ENCODE measurements at regions not wholly inside any gene's neighbourhood (a gene's known extent, or its start where the extent isn't known, plus 50 kb on each side); places are given as distances from the start of the nearest gene placed in this dataset.

GRCh38 chr6:152905551-152906299 is 77.1 kb downstream of the FBXO5 start:
- no peak for DNase-seq (ENCODE audit: low spot score)

- no peak for DNase-seq (ENCODE audit: low spot score)
Observed at GRCh38 chr6:152909241-152909640, 73.6 kb downstream of the FBXO5 start.

- no peak for DNase-seq (ENCODE audit: low spot score)
Observed at GRCh38 chr6:152916035-152916434, 66.8 kb downstream of the FBXO5 start.

GRCh38 chr6:152918991-152919390 is 63.9 kb downstream of the FBXO5 start:
- DNase-seq (ENCODE audit: low spot score), result no peak

GRCh38 chr6:152920016-152920415 is 62.8 kb downstream of the FBXO5 start:
- DNase-seq (ENCODE audit: low spot score), result no peak

Measured in Ammon's horn (tissue), 1 donor.